ENCODE measurements at regions not wholly inside any gene's neighbourhood (a gene's known extent, or its start where the extent isn't known, plus 50 kb on each side); places are given as distances from the start of the nearest gene placed in this dataset.

- Histone ChIP-seq H3K36me3 (no peaks in the 10 kb centered on the region), H3K4me1 (ENCODE audit: insufficient read depth) (no peaks in the 10 kb centered on the region), H3K27me3 (no peaks in the 10 kb centered on the region), H3K4me3 (no peak overlapping the region), H3K9me3 (no peaks in the 10 kb centered on the region), H3K27ac (no peak overlapping the region)
- WGBS, 3 donors, result 58 to 77% (median 70%) methylated on average over 26 of the region's 26 CpGs
- no peak for DNase-seq
- intact Hi-C loops (cut with DNase I), result no loop called here
- TF ChIP-seq POLR2A (IDR thresholded peaks at IDR 0.05), result no peak
- TF ChIP-seq CTCF (IDR thresholded peaks at IDR 0.05), result no peak
- TF ChIP-seq EP300 (IDR thresholded peaks at IDR 0.05), result no peak
Measured at GRCh38 chr7:157467496-157468212, 130.8 kb downstream of the DNAJB6 start.

- 73 to 79% (median 78%) methylated on average over 42 of the region's 42 CpGs for WGBS, 3 donors
- no peak for DNase-seq
- H3K27me3 ChIP-seq, result no peaks in the 10 kb centered on the region
Measured at GRCh38 chr7:157468221-157469111, 131.7 kb downstream of the DNAJB6 start.

GRCh38 chr7:157469181-157470016, 132.6 kb downstream of the DNAJB6 start:
- Histone ChIP-seq H3K4me3 (no peak overlapping the region), H3K36me3 (no peaks in the 10 kb centered on the region), H3K27me3 (no peaks in the 10 kb centered on the region), H3K9me3 (no peaks in the 10 kb centered on the region), H3K27ac (no peak overlapping the region), H3K4me1 (ENCODE audit: insufficient read depth) (no peaks in the 10 kb centered on the region)
- intact Hi-C loops (cut with DNase I), result no loop called here
- no peak for DNase-seq
- TF ChIP-seq CTCF (IDR thresholded peaks at IDR 0.05), result no peak
- TF ChIP-seq EP300 (IDR thresholded peaks at IDR 0.05), result no peak
- TF ChIP-seq POLR2A (IDR thresholded peaks at IDR 0.05), result no peak
- WGBS, 3 donors, result 82 to 85% (median 83%) methylated on average over 32 to 33 of the region's 33 CpGs

More at GRCh38 chr7:157468221-157469111, 131.7 kb downstream of the DNAJB6 start:
- no peaks in the 10 kb centered on the region for H3K9me3 ChIP-seq
- no peak overlapping the region for H3K27ac ChIP-seq
- intact Hi-C loops (cut with DNase I), result no loop called here
- no peak overlapping the region for H3K4me3 ChIP-seq
- H3K36me3 ChIP-seq, result no peaks in the 10 kb centered on the region
- TF ChIP-seq POLR2A (IDR thresholded peaks at IDR 0.05) (no peak), CTCF (IDR thresholded peaks at IDR 0.05) (no peak), EP300 (IDR thresholded peaks at IDR 0.05) (no peak)
- H3K4me1 ChIP-seq (ENCODE audit: insufficient read depth), result no peaks in the 10 kb centered on the region

GRCh38 chr7:157470017-157470322, 133.2 kb downstream of the DNAJB6 start:
- H3K9me3 ChIP-seq, result no peaks in the 10 kb centered on the region
- no peak for DNase-seq
- WGBS, 3 donors, result 88 to 96% (median 93%) methylated on average over 13 to 14 of the region's 14 CpGs
- H3K27ac ChIP-seq, result no peak overlapping the region
- no peak overlapping the region for H3K4me3 ChIP-seq
- TF ChIP-seq EP300 (IDR thresholded peaks at IDR 0.05), result no peak
- TF ChIP-seq POLR2A (IDR thresholded peaks at IDR 0.05), result no peak
- TF ChIP-seq CTCF (IDR thresholded peaks at IDR 0.05), result no peak
- H3K27me3 ChIP-seq, result no peaks in the 10 kb centered on the region
- intact Hi-C loops (cut with DNase I), result no loop called here
- no peaks in the 10 kb centered on the region for H3K4me1 ChIP-seq (ENCODE audit: insufficient read depth)
- no peaks in the 10 kb centered on the region for H3K36me3 ChIP-seq
